ENCODE measurements at regions not wholly inside any gene's neighbourhood (a gene's known extent, or its start where the extent isn't known, plus 50 kb on each side); places are given as distances from the start of the nearest gene placed in this dataset.

GRCh38 chr2:239625156-239625845 is 224.5 kb upstream of the HDAC4 start:
- Histone ChIP-seq H3K36me3 (no peaks in the 10 kb centered on the region), H3K9me3 (no peaks in the 10 kb centered on the region), H3K27me3 (no peaks in the 10 kb centered on the region), H3K27ac (no peak overlapping the region), H3K4me3 (no peak overlapping the region), H3K4me1 (peaks cover 8% of the 10 kb centered on the region)
- WGBS, result 95% methylated on average over 17 of the region's 17 CpGs
- TF ChIP-seq EP300 (IDR thresholded peaks at IDR 0.05), result no peak
- TF ChIP-seq POLR2AphosphoS5 (IDR thresholded peaks at IDR 0.05), result no peak
- no peak for DNase-seq (ENCODE audit: low spot score in 2 of 2)

GRCh38 chr2:239621611-239622010 is 220.8 kb upstream of the HDAC4 start:
- no peaks in the 10 kb centered on the region for H3K36me3 ChIP-seq
- 99% methylated on average over 8 of the region's 8 CpGs for WGBS
- H3K4me1 ChIP-seq, result peaks cover 8% of the 10 kb centered on the region
- peaks cover 8% of the 10 kb centered on the region for H3K9me3 ChIP-seq
- DNase-seq (ENCODE audit: low spot score in 2 of 2), result no peak
- H3K27ac ChIP-seq, result no peak overlapping the region
- TF ChIP-seq EP300 (IDR thresholded peaks at IDR 0.05), result no peak
- no peak overlapping the region for H3K4me3 ChIP-seq
- no peaks in the 10 kb centered on the region for H3K27me3 ChIP-seq

- no peak for DNase-seq (ENCODE audit: low spot score in 2 of 2)
- peaks cover 8% of the 10 kb centered on the region for H3K9me3 ChIP-seq
- no peaks in the 10 kb centered on the region for H3K36me3 ChIP-seq
- H3K4me3 ChIP-seq, result no peak overlapping the region
- no peak overlapping the region for H3K27ac ChIP-seq
- no peaks in the 10 kb centered on the region for H3K27me3 ChIP-seq
- H3K4me1 ChIP-seq, result peaks cover 8% of the 10 kb centered on the region
- TF ChIP-seq POLR2AphosphoS5 (IDR thresholded peaks at IDR 0.05), result no peak
- no peak for TF ChIP-seq POLR2A (IDR thresholded peaks at IDR 0.05)
- no peak for TF ChIP-seq CTCF (IDR thresholded peaks at IDR 0.05)
- TF ChIP-seq EP300 (IDR thresholded peaks at IDR 0.05), result no peak
- 92% methylated on average over 1 of the region's 1 CpG for WGBS
These were observed 218.5 kb upstream of the HDAC4 start for GRCh38 chr2:239619369-239619768.

GRCh38 chr2:239616729-239617128 is 215.9 kb upstream of the HDAC4 start:
- Histone ChIP-seq H3K27me3 (no peaks in the 10 kb centered on the region), H3K36me3 (no peaks in the 10 kb centered on the region), H3K9me3 (peaks cover 8% of the 10 kb centered on the region), H3K27ac (no peak overlapping the region), H3K4me1 (no peaks in the 10 kb centered on the region), H3K4me3 (no peak overlapping the region)
- DNase-seq (ENCODE audit: low spot score in 2 of 2), result no peak
- no peak for TF ChIP-seq EP300 (IDR thresholded peaks at IDR 0.05)
- no peak for TF ChIP-seq CTCF (IDR thresholded peaks at IDR 0.05)
- no peak for TF ChIP-seq POLR2AphosphoS5 (IDR thresholded peaks at IDR 0.05)
- TF ChIP-seq POLR2A (IDR thresholded peaks at IDR 0.05), result no peak
- WGBS, result 89% methylated on average over 2 of the region's 2 CpGs

- no peak overlapping the region for H3K27ac ChIP-seq
- TF ChIP-seq POLR2A (IDR thresholded peaks at IDR 0.05) (no peak), EP300 (IDR thresholded peaks at IDR 0.05) (no peak), CTCF (IDR thresholded peaks at IDR 0.05) (no peak), POLR2AphosphoS5 (IDR thresholded peaks at IDR 0.05) (no peak)
- 87% methylated on average over 5 of the region's 11 CpGs for WGBS
- no peak overlapping the region for H3K4me3 ChIP-seq
- no peaks in the 10 kb centered on the region for H3K4me1 ChIP-seq
- no peak for DNase-seq (ENCODE audit: low spot score in 2 of 2)
- H3K27me3 ChIP-seq, result peaks cover 6% of the 10 kb centered on the region
- H3K9me3 ChIP-seq, result no peaks in the 10 kb centered on the region
- H3K36me3 ChIP-seq, result no peaks in the 10 kb centered on the region
These were observed 211.3 kb upstream of the HDAC4 start for GRCh38 chr2:239612133-239612532.

GRCh38 chr2:239611222-239611795 is 210.5 kb upstream of the HDAC4 start:
- H3K27ac ChIP-seq, result no peak overlapping the region
- TF ChIP-seq POLR2A (IDR thresholded peaks at IDR 0.05) (no peak), CTCF (IDR thresholded peaks at IDR 0.05) (no peak), EP300 (IDR thresholded peaks at IDR 0.05) (no peak), POLR2AphosphoS5 (IDR thresholded peaks at IDR 0.05) (no peak)
- no peak overlapping the region for H3K4me3 ChIP-seq
- no peaks in the 10 kb centered on the region for H3K4me1 ChIP-seq
- WGBS, result 88% methylated on average over 8 of the region's 10 CpGs
- H3K27me3 ChIP-seq, result peaks cover 6% of the 10 kb centered on the region
- H3K9me3 ChIP-seq, result no peaks in the 10 kb centered on the region
- H3K36me3 ChIP-seq, result no peaks in the 10 kb centered on the region
- no peak for DNase-seq (ENCODE audit: low spot score in 2 of 2)

All from suprapubic skin (tissue), 4 donors.